OCI-LY7 (cell line): ENCODE measurements at regions not wholly inside any gene's neighbourhood (a gene's known extent, or its start where the extent isn't known, plus 50 kb on each side); places are given as distances from the start of the nearest gene placed in this dataset.

Experiments
- CTCF ChIP-seq: fragments of 200-600 bp; sonication (generic); conservative IDR thresholded peaks from 2 replicates; pipeline ENCODE4 v1.5.1; 2014; ENCODE audit warnings: mild to moderate bottlenecking, antibody characterized with exemption, low read length, moderate library complexity, mixed read lengths
- EZH2phosphoT487 ChIP-seq: fragments of 200-600 bp; sonication (generic); IDR thresholded peaks from 2 replicates; pipeline ENCODE4 v1.6.1; 2018; ENCODE audit warnings: low read depth, borderline replicate concordance, mild to moderate bottlenecking, mixed run types, antibody characterized with exemption, low read length, moderate library complexity, mixed read lengths

- no peak for TF ChIP-seq EZH2phosphoT487
- no peak for TF ChIP-seq CTCF
Measured at GRCh38 chr13:69618838-69619237, 488.8 kb upstream of the ATXN8OS start.
